GM12874 (cell line): ENCODE measurements at regions not wholly inside any gene's neighbourhood (a gene's known extent, or its start where the extent isn't known, plus 50 kb on each side); places are given as distances from the start of the nearest gene placed in this dataset.

Source experiments
- CTCF ChIP-seq: IDR thresholded peaks from 2 replicates; pipeline ENCODE4 v1.5.1; 2011; ENCODE audit warnings: low read depth, mild to moderate bottlenecking, control low read depth, low read length, moderate library complexity; ENCODE audit not compliant: insufficient read depth

- no peak for TF ChIP-seq CTCF
Observed at GRCh38 chr9:40926404-40927259, 201.8 kb downstream of the FOXD4L6 start.

- TF ChIP-seq CTCF: no peak
Observed at GRCh38 chr9:40925149-40925548, 203.3 kb downstream of the FOXD4L6 start.

GRCh38 chr9:40914772-40915659, 213.5 kb downstream of the FOXD4L6 start:
- TF ChIP-seq CTCF: no peak

- TF ChIP-seq CTCF: no peak
Observed at GRCh38 chr9:40913928-40914673, 214.4 kb downstream of the FOXD4L6 start.

GRCh38 chr9:40913096-40913719, 215.3 kb downstream of the FOXD4L6 start:
- TF ChIP-seq CTCF: no peak

- no peak for TF ChIP-seq CTCF
Observed at GRCh38 chr9:40911647-40912046, 216.8 kb downstream of the FOXD4L6 start.
